Fibroblast of villous mesenchyme (primary cell): ENCODE measurements at regions not wholly inside any gene's neighbourhood (a gene's known extent, or its start where the extent isn't known, plus 50 kb on each side); places are given as distances from the start of the nearest gene placed in this dataset.

ENCODE experiments used
- DNase-seq: peaks from one replicate; pipeline ENCODE4 v3.0.0-alpha.2; 2010; ENCODE audit warnings: low read depth
- H3K4me3 ChIP-seq: 2 replicates; pipeline ENCODE4 v1.5.1; 2011; ENCODE audit warnings: low read depth, mild to moderate bottlenecking, low read length
- TF ChIP-seq, protein P1 (sequence below): IDR thresholded peaks from 2 replicates; pipeline ENCODE4 v1.5.1; 2012; ENCODE audit warnings: low read depth, mild to moderate bottlenecking, low read length; ENCODE audit not compliant: insufficient read depth

GRCh38 chr11:70579316-70579955, 181.1 kb downstream of the CTTN start:
- TF ChIP-seq, protein P1, sequence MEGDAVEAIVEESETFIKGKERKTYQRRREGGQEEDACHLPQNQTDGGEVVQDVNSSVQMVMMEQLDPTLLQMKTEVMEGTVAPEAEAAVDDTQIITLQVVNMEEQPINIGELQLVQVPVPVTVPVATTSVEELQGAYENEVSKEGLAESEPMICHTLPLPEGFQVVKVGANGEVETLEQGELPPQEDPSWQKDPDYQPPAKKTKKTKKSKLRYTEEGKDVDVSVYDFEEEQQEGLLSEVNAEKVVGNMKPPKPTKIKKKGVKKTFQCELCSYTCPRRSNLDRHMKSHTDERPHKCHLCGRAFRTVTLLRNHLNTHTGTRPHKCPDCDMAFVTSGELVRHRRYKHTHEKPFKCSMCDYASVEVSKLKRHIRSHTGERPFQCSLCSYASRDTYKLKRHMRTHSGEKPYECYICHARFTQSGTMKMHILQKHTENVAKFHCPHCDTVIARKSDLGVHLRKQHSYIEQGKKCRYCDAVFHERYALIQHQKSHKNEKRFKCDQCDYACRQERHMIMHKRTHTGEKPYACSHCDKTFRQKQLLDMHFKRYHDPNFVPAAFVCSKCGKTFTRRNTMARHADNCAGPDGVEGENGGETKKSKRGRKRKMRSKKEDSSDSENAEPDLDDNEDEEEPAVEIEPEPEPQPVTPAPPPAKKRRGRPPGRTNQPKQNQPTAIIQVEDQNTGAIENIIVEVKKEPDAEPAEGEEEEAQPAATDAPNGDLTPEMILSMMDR = no peak
- H3K4me3 ChIP-seq = no peak overlapping the region
- DNase-seq = no peak

- TF ChIP-seq, protein P1 = no peak
Measured at GRCh38 chr11:70580036-70580805, 181.9 kb downstream of the CTTN start.

DNA sequence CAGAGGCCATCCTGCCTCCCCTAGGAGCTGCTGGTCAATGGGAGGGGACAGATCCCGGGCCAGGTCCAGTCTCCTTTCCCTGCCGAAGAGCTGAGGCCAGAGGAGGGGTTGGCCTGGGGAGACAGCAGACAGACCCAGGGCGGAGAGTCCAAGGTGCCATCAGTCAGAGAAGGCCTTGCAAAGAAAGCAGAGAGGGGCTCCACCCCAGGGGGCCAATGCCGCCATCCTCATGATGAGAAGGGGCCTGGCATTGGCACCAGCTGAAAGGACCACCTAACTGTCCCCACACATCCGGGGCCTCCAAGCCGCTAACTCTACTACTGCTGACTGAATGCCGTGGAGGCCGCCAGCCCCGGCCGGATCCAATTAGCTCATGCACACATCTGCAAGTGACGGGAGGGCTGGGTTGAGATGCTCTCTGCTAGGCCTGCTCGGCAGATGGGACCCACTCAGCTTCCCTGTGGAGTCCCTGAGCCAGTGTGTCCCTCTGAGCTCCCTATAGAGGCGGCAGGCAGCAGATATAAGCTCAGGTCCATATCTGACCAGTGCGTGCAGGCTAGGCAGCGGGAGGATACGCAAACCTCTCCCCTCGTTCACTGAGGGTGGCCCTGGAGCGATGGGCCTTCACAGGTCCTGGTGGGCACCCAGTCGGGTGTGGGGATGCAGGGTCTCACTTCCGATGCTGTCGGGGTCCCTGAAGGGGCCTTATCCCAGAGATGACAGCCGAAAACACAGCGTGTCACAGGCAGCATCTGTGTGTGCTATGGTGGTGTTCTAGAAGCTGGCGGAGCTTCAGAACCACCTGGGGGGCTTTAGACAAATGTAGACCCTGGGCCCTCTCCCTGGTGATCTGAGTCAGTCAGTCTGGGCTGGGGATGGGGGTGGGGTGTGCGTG, 183.9 kb downstream of the CTTN start:
- DNase-seq = no peak
- TF ChIP-seq, protein P1 = no peak

More at GRCh38 chr11:70580036-70580805, 181.9 kb downstream of the CTTN start:
- DNase-seq = no peak
- no peak overlapping the region for H3K4me3 ChIP-seq

DNA sequence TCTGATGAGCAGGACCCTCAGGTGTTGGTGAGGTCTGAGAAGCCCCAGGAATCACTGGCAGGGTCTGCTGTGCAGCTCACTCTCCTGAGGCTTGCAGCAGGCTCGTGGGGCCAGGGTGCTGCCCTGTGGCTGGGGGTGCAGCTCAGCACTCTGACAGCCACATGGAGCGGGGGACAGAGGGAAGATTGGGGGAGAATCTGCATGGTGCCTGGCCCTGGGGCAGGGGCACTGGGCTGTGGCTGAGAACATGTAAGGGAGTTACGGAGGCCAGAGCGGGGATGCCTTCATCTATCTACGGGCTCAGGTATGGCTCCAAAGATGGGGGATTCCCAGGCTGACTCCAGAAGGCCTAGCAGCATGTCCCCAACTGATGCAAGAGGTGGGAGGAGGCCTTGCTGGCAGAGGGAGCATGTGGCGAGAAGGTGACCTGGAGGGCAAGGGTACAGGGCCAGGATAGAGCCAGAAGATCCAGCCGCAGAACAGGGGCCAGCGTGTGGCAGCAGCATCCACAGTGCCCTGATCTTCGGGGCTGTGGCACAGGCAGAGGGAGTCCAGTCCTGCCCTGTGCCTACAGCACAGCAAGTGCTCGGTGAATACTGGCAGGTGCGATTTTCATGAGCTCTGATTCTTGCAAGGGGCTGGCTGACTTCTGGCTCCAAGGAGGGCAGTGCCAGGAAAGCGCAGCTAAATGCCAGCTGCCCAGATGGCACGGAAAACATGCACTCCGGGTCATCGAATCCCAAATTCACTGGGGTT, 184.7 kb downstream of the CTTN start:
- no peak overlapping the region for H3K4me3 ChIP-seq
- no peak for DNase-seq
- TF ChIP-seq, protein P1 = no peak

More for the DNA sequence above, 183.9 kb downstream of the CTTN start:
- no peak overlapping the region for H3K4me3 ChIP-seq

DNA sequence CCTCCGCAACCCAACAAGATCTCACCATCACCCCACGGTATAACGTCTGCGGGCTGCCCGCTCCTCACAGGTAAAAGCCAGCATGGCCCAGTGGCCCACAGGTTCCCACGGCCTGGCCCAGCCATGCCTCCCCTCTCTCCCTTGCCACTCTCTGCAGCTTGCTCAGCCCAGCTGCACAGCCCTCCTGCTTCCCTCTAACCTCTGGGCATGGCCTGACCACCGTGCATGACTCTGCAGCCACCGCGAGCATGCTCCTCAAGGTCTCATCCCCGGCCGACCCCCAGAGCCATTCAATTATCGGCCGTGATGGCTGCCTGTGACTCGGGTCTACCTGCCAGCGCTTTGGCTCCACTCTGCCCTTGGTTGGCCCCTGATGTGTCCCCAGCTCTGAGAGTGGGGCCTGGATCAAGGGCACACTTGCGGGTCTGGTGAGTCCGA, 185.5 kb downstream of the CTTN start:
- TF ChIP-seq, protein P1 = no peak
- no peak overlapping the region for H3K4me3 ChIP-seq
- DNase-seq = no peak
